ENCODE measurements at regions not wholly inside any gene's neighbourhood (a gene's known extent, or its start where the extent isn't known, plus 50 kb on each side); places are given as distances from the start of the nearest gene placed in this dataset.

- ChIA-PET CTCF (no interaction called here), POLR2A (ENCODE audit: low non-redundant PET) (no interaction called here)
- H3K27ac ChIP-seq, result no peak overlapping the region
- no peak for DNase-seq (ENCODE audit: low spot score)
- TF ChIP-seq CTCF (conservative IDR thresholded peaks at IDR 0.05; ENCODE audit: low read depth), result no peak
Measured at GRCh38 chr1:20405893-20406604, 80.0 kb downstream of the CAMK2N1 start.

GRCh38 chr1:20405051-20405754 is 80.8 kb downstream of the CAMK2N1 start:
- H3K27ac ChIP-seq, result no peak overlapping the region
- DNase-seq (ENCODE audit: low spot score), result no peak
- TF ChIP-seq CTCF (conservative IDR thresholded peaks at IDR 0.05; ENCODE audit: low read depth), result no peak
- ChIA-PET POLR2A (ENCODE audit: low non-redundant PET) (no interaction called here), CTCF (no interaction called here)

Measured in RWPE1 (cell line).